ENCODE measurements at regions not wholly inside any gene's neighbourhood (a gene's known extent, or its start where the extent isn't known, plus 50 kb on each side); places are given as distances from the start of the nearest gene placed in this dataset.

DNA sequence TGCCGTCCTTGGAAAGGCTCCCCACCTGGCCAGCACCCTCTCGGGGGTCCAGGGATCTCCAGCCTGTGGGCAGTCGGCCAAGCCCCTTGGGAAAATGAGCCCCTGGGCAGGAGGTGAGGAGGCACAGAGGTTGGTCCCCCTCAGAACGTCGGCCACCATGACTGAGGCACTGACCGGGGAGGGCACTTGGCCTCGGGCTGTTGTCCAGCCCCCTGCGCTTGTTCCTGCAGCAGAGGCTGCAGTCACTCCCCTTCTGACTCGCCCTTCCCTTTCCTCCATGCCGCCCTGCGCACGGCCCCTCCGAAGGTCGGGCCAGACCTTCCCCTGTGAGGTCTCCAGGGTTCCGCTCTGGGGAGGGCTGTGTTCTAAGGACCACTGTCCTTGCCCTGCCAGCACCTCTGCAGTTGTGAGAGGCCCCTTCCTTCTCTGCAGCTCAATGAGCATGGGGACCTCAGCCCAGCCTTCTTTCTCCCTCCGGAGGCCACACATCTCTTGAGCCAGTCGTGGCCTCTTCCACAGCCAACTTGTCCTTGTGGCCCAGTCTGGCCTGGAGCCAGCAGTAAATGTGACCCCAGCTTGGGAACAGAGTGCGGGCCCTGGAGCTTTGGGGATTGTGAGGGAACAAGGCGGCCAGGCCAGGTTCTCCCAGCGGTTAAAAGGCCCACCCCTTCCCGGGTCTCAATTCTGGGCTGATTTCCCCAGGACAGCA lies 195.5 kb downstream of the DLL1 start:
- Histone ChIP-seq H3K36me3 (ENCODE audit: low read depth, missing control alignments) (no peaks in the 10 kb centered on the region), H3K27ac (no peak overlapping the region), H3K4me1 (no peaks in the 10 kb centered on the region), H3K27me3 (no peaks in the 10 kb centered on the region), H3K4me3 (no peak overlapping the region), H3K9me3 (no peaks in the 10 kb centered on the region)
- intact Hi-C loops (cut with DNase I; ENCODE audit: low total_unique reads) = no loop called here
- 86 to 93% methylated on average over 7 to 21 of the region's 21 CpGs for WGBS, 2 donors
- peak; percentile 10 for DNase-seq
- no peak for TF ChIP-seq POLR2A (IDR thresholded peaks at IDR 0.05)
- TF ChIP-seq, protein P1, sequence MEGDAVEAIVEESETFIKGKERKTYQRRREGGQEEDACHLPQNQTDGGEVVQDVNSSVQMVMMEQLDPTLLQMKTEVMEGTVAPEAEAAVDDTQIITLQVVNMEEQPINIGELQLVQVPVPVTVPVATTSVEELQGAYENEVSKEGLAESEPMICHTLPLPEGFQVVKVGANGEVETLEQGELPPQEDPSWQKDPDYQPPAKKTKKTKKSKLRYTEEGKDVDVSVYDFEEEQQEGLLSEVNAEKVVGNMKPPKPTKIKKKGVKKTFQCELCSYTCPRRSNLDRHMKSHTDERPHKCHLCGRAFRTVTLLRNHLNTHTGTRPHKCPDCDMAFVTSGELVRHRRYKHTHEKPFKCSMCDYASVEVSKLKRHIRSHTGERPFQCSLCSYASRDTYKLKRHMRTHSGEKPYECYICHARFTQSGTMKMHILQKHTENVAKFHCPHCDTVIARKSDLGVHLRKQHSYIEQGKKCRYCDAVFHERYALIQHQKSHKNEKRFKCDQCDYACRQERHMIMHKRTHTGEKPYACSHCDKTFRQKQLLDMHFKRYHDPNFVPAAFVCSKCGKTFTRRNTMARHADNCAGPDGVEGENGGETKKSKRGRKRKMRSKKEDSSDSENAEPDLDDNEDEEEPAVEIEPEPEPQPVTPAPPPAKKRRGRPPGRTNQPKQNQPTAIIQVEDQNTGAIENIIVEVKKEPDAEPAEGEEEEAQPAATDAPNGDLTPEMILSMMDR (IDR thresholded peaks at IDR 0.05) = no peak

DNA sequence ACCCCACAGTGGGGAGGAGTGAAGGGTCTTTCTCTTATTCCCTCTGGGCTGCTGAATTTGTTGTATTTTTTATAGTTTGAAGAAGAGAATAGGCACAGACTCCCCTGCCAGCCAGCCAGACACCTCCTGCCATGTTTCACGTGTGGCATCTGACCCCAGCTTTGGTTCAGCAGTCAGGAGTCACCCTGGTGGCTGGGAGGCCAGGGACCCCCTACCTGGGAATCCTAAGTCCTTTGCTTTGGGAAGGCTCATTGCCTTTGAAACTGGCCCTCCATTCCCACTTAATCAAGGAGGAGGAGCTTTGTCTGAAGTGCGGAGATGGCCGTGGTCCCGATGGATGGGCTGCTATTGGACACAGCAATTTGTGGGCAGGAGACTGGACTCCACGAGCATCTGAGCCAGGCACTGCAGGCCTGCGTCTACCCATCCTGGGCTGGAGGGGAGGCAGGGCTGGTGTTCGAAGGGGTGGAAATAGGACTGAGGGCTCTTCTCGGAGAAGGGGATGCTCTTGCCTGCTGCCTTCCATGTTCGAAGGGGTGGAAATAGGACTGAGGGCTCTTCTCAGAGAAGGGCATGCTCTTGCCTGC lies 196.1 kb downstream of the DLL1 start:
- 89 to 91% methylated on average over 7 to 9 of the region's 9 CpGs for WGBS, 2 donors
- Histone ChIP-seq H3K4me1 (no peaks in the 10 kb centered on the region), H3K4me3 (no peak overlapping the region), H3K27me3 (no peaks in the 10 kb centered on the region), H3K27ac (no peak overlapping the region), H3K9me3 (no peaks in the 10 kb centered on the region), H3K36me3 (ENCODE audit: low read depth, missing control alignments) (no peaks in the 10 kb centered on the region)
- DNase-seq = peak; percentile 3
- intact Hi-C loops (cut with DNase I; ENCODE audit: low total_unique reads) = no loop called here
- TF ChIP-seq, protein P1 (IDR thresholded peaks at IDR 0.05) = no peak
- TF ChIP-seq POLR2A (IDR thresholded peaks at IDR 0.05) = no peak

DNA sequence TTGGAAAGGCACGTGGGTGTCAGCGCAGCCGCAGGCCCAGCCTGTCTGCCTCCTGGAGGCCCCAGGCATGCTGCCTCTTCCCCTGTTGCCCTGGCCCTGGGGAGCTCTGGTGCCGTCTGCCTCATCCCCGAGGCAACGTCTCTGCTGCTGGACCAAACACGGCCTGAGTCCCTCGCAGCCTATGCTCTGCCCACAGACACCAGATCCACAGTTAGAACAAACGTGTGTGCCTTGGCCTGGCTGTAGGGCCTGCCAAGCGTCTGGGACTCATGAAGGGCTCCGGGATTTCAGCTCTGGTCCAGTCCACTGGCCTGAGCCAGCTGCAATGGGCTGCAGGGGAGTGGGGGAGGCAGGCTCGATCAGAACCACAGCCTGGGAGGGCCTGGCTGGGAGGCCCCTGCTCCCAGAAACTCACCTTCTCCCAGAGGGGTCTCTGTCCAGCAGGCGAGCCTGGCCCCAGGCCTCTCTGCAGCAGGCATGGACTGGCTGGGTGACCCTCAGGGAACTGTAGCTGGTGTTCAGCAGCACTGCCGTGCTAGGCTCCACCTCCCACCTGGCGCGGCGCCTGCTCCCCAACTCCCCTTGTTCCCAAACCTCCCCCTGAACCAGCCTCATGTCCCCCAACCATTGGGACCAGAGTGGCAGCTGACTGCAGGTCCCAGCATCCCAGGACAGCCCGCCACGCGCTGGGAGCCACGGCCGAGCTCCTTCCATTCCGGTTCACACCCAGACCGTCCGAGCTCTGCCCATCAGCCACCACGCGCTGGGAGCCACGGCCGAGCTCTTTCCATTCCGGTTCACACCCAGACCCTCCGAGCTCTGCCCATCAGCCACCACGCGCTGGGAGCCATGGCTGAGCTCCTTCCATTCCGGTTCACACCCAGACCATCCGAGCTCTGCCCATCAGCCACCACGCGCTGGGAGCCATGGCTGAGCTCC lies 197.0 kb downstream of the DLL1 start:
- 84 to 89% methylated on average over 23 to 36 of the region's 37 CpGs for WGBS, 2 donors
- H3K27ac ChIP-seq = no peak overlapping the region
- DNase-seq = peak; percentile 10

DNA sequence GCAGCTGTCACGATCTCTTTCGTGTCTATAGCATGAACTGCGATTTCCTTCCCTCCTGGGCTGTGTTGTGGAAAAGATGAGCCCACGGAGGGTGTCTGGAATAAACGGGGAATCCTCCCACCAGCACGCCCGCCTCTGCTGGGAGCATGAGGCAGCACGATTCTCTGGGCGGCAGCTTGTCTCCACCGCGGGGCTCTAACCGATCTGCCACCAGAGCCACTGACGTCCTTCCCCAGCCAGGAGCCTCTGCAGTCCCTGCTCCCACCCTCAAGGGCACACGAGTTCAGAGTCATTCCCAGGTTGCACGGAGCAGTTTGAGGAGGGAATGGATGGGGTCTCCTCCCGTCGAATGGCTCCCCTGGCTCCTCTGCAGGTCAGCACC lies 197.6 kb downstream of the DLL1 start:
- no peak for TF ChIP-seq POLR2A (IDR thresholded peaks at IDR 0.05)
- TF ChIP-seq, protein P1 (IDR thresholded peaks at IDR 0.05) = no peak
- WGBS, 2 donors = 88 to 91% methylated on average over 13 to 17 of the region's 17 CpGs
- Histone ChIP-seq H3K27me3 (no peaks in the 10 kb centered on the region), H3K4me1 (no peaks in the 10 kb centered on the region), H3K4me3 (no peak overlapping the region), H3K27ac (no peak overlapping the region), H3K9me3 (no peaks in the 10 kb centered on the region), H3K36me3 (ENCODE audit: low read depth, missing control alignments) (no peaks in the 10 kb centered on the region)
- intact Hi-C loops (cut with DNase I; ENCODE audit: low total_unique reads) = no loop called here
- DNase-seq = no peak

More for the DNA sequence above, 197.0 kb downstream of the DLL1 start:
- TF ChIP-seq, protein P1 (IDR thresholded peaks at IDR 0.05) = no peak
- TF ChIP-seq POLR2A (IDR thresholded peaks at IDR 0.05) = no peak
- Histone ChIP-seq H3K36me3 (ENCODE audit: low read depth, missing control alignments) (no peaks in the 10 kb centered on the region), H3K27me3 (no peaks in the 10 kb centered on the region), H3K4me3 (no peak overlapping the region), H3K9me3 (no peaks in the 10 kb centered on the region), H3K4me1 (no peaks in the 10 kb centered on the region)
- intact Hi-C loops (cut with DNase I; ENCODE audit: low total_unique reads) = no loop called here

Measured in testis (tissue), 2 donors.